Colonic mucosa (tissue), 4 donors: ENCODE measurements at regions not wholly inside any gene's neighbourhood (a gene's known extent, or its start where the extent isn't known, plus 50 kb on each side); places are given as distances from the start of the nearest gene placed in this dataset.

ENCODE experiments used
- DNase-seq: peaks from one replicate; pipeline ENCODE4 v3.0.0-alpha.2; 2020
- H3K27ac ChIP-seq: fragments of 200-600 bp; one replicate; pipeline ENCODE4 v1.8.0; 2021
- H3K27me3 ChIP-seq: fragments of 200-600 bp; one replicate; pipeline ENCODE4 v1.8.0; 2021
- H3K36me3 ChIP-seq: fragments of 200-600 bp; one replicate; pipeline ENCODE4 v1.8.0; 2021
- H3K4me1 ChIP-seq: fragments of 200-600 bp; one replicate; pipeline ENCODE4 v1.8.0; 2021; ENCODE audit warnings: mild to moderate bottlenecking
- H3K4me3 ChIP-seq: fragments of 200-600 bp; one replicate; pipeline ENCODE4 v1.8.0; 2021
- H3K9ac ChIP-seq, 2 donors: one replicate each; pipeline ENCODE4 v1.7.0; 2013; ENCODE audit warnings: control low read depth in 2 of 2, low read depth in 2 of 2, low read length in 2 of 2
- H3K9me3 ChIP-seq: fragments of 200-600 bp; one replicate; pipeline ENCODE4 v1.8.0; 2021
- CTCF ChIP-seq: fragments of 200-600 bp; IDR thresholded peaks from one replicate; pipeline ENCODE4 v1.8.0; 2022; ENCODE audit warnings: antibody characterized with exemption, mild to moderate bottlenecking
- intact Hi-C: fragments of 100-400 bp; cut with DNase I; formaldehyde crosslinking; loops from one replicate; pipeline ENCODE4 v1.14.1; 2022
- donor health status: healthy.
- donor health status: DM: no; HTN: no; CAD: no.
- donor health status: DM: no; HTN: no; CAD: no.

GRCh38 chr2:118477111-118477862 lies 370.2 kb downstream of the EN1 start:
- peak; percentile 33 for DNase-seq
- H3K36me3 ChIP-seq: no peaks in the 10 kb centered on the region
- no peaks in the 10 kb centered on the region for H3K9me3 ChIP-seq
- no peak overlapping the region for H3K9ac ChIP-seq
- TF ChIP-seq CTCF: no peak
- H3K4me3 ChIP-seq: no peak overlapping the region
- H3K27me3 ChIP-seq: no peaks in the 10 kb centered on the region
- no peaks in the 10 kb centered on the region for H3K4me1 ChIP-seq
- H3K27ac ChIP-seq: peak overlapping the region; percentile 11
- intact Hi-C loops: no loop called here

- H3K27ac ChIP-seq: no peak overlapping the region
- H3K9me3 ChIP-seq: no peaks in the 10 kb centered on the region
- H3K36me3 ChIP-seq: no peaks in the 10 kb centered on the region
- H3K4me1 ChIP-seq: no peaks in the 10 kb centered on the region
- no peak for DNase-seq
- intact Hi-C loops: no loop called here
- no peak overlapping the region for H3K4me3 ChIP-seq
- TF ChIP-seq CTCF: no peak
- H3K27me3 ChIP-seq: no peaks in the 10 kb centered on the region
- no peak overlapping the region for H3K9ac ChIP-seq
Observed at GRCh38 chr2:118475622-118476205, 371.7 kb downstream of the EN1 start.

GRCh38 chr2:118474541-118474920 lies 372.9 kb downstream of the EN1 start:
- no peak overlapping the region for H3K27ac ChIP-seq
- no peaks in the 10 kb centered on the region for H3K4me1 ChIP-seq
- intact Hi-C loops: no loop called here
- DNase-seq: no peak
- no peaks in the 10 kb centered on the region for H3K9me3 ChIP-seq
- TF ChIP-seq CTCF: no peak
- no peaks in the 10 kb centered on the region for H3K36me3 ChIP-seq
- H3K4me3 ChIP-seq: no peak overlapping the region
- no peaks in the 10 kb centered on the region for H3K27me3 ChIP-seq
- H3K9ac ChIP-seq: no peak overlapping the region

GRCh38 chr2:118473846-118474540 lies 373.5 kb downstream of the EN1 start:
- Histone ChIP-seq H3K4me3 (no peak overlapping the region), H3K9me3 (no peaks in the 10 kb centered on the region), H3K27ac (no peak overlapping the region), H3K27me3 (no peaks in the 10 kb centered on the region), H3K36me3 (no peaks in the 10 kb centered on the region), H3K4me1 (no peaks in the 10 kb centered on the region), H3K9ac (no peak overlapping the region)
- DNase-seq: no peak
- TF ChIP-seq CTCF: no peak
- intact Hi-C loops: no loop called here

GRCh38 chr2:118473241-118473640 lies 374.2 kb downstream of the EN1 start:
- no peaks in the 10 kb centered on the region for H3K27me3 ChIP-seq
- no peak for TF ChIP-seq CTCF
- no peak overlapping the region for H3K27ac ChIP-seq
- H3K9ac ChIP-seq: no peak overlapping the region
- intact Hi-C loops: no loop called here
- no peak for DNase-seq
- H3K4me1 ChIP-seq: no peaks in the 10 kb centered on the region
- no peak overlapping the region for H3K4me3 ChIP-seq
- no peaks in the 10 kb centered on the region for H3K36me3 ChIP-seq
- no peaks in the 10 kb centered on the region for H3K9me3 ChIP-seq
